ENCODE measurements at regions not wholly inside any gene's neighbourhood (a gene's known extent, or its start where the extent isn't known, plus 50 kb on each side); places are given as distances from the start of the nearest gene placed in this dataset.

- no peaks in the 10 kb centered on the region for H3K79me2 ChIP-seq (ENCODE audit: control insufficient read depth, insufficient read depth, low read length)
- DNase-seq (ENCODE audit: low read depth, low spot score) (no peak), FAIRE-seq (no peak)
- H3K9me3 ChIP-seq (ENCODE audit: control insufficient read depth, low read depth, low read length) = peaks cover 12% of the 10 kb centered on the region
- H3K4me1 ChIP-seq (ENCODE audit: control insufficient read depth, extremely low read depth, insufficient read depth, low read length) = no peaks in the 10 kb centered on the region
- dilution Hi-C loops (cut with MboI; ENCODE audit: extremely low pct_ligation_motif_present, low sequenced_read_pairs) = no loop called here
- no peaks in the 10 kb centered on the region for H3K9me1 ChIP-seq (ENCODE audit: control insufficient read depth, extremely low read depth, insufficient read depth, low read length)
- no peaks in the 10 kb centered on the region for H3K36me3 ChIP-seq (ENCODE audit: control insufficient read depth in 2 of 2, extremely low read depth in 1 of 2, insufficient read depth in 2 of 2, low read length in 2 of 2)
- no peak for TF ChIP-seq EZH2 (IDR thresholded peaks at IDR 0.05; ENCODE audit: low read length)
- TF ChIP-seq, protein P1, sequence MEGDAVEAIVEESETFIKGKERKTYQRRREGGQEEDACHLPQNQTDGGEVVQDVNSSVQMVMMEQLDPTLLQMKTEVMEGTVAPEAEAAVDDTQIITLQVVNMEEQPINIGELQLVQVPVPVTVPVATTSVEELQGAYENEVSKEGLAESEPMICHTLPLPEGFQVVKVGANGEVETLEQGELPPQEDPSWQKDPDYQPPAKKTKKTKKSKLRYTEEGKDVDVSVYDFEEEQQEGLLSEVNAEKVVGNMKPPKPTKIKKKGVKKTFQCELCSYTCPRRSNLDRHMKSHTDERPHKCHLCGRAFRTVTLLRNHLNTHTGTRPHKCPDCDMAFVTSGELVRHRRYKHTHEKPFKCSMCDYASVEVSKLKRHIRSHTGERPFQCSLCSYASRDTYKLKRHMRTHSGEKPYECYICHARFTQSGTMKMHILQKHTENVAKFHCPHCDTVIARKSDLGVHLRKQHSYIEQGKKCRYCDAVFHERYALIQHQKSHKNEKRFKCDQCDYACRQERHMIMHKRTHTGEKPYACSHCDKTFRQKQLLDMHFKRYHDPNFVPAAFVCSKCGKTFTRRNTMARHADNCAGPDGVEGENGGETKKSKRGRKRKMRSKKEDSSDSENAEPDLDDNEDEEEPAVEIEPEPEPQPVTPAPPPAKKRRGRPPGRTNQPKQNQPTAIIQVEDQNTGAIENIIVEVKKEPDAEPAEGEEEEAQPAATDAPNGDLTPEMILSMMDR (optimal IDR thresholded peaks at IDR 0.05 in 1 of 3, IDR thresholded peaks at IDR 0.05 in 1 of 3, conservative IDR thresholded peaks at IDR 0.05 in 1 of 3; ENCODE audit: extremely low read depth in 1 of 3, insufficient read depth in 2 of 3, low read length in 3 of 3) = no peak
- H4K20me1 ChIP-seq (ENCODE audit: control insufficient read depth, extremely low read depth, insufficient read depth, low read length) = no peaks in the 10 kb centered on the region
- no peak overlapping the region for H3K27ac ChIP-seq (ENCODE audit: control insufficient read depth, insufficient read depth, low read length)
- H3K4me2 ChIP-seq (ENCODE audit: control insufficient read depth, extremely low read depth, insufficient read depth, low read depth, low read length) = no peak overlapping the region
- no peak overlapping the region for H3K4me3 ChIP-seq (ENCODE audit: control insufficient read depth in 2 of 3, extremely low read depth in 1 of 3, insufficient read depth in 2 of 3, low read depth in 1 of 3, low read length in 3 of 3)
- H2AFZ ChIP-seq (ENCODE audit: control insufficient read depth, low read length) = no peak overlapping the region
- no peak overlapping the region for H3K9ac ChIP-seq (ENCODE audit: control insufficient read depth, extremely low read depth, insufficient read depth, low read length)
- H3K27me3 ChIP-seq (ENCODE audit: control insufficient read depth, extremely low read depth, insufficient read depth, low read length) = peaks cover 1% of the 10 kb centered on the region
Measured at GRCh38 chr4:8790749-8791148, 80.9 kb downstream of the HMX1 start.

DNA sequence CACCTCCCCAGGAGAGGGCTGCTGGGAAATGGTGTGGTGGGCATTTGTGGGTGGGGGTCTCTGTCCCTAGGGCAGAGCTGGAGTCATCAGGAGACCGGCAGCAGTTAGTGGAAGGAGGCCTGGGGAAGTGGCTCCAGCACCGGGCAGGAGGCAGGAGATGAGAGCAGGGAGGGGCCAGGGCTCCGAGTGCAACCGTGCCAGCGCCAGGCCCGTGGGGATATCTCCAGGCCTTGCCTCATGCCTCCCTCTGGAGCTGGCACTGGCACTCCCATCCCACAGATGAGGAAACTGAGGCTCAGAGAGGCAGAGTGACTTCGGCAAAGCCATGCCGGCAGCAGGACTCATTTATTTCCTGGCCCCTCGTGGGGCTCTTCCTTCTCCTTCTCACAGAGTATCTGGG is 83.5 kb downstream of the HMX1 start:
- FAIRE-seq (no peak), DNase-seq (ENCODE audit: low read depth, low spot score) (no peak)
- Histone ChIP-seq H3K4me3 (ENCODE audit: control insufficient read depth in 2 of 3, extremely low read depth in 1 of 3, insufficient read depth in 2 of 3, low read depth in 1 of 3, low read length in 3 of 3) (no peak overlapping the region), H3K27me3 (ENCODE audit: control insufficient read depth, extremely low read depth, insufficient read depth, low read length) (peaks cover 3% of the 10 kb centered on the region), H4K20me1 (ENCODE audit: control insufficient read depth, extremely low read depth, insufficient read depth, low read length) (no peaks in the 10 kb centered on the region), H2AFZ (ENCODE audit: control insufficient read depth, low read length) (no peak overlapping the region), H3K79me2 (ENCODE audit: control insufficient read depth, insufficient read depth, low read length) (no peaks in the 10 kb centered on the region), H3K9me1 (ENCODE audit: control insufficient read depth, extremely low read depth, insufficient read depth, low read length) (no peaks in the 10 kb centered on the region), H3K27ac (ENCODE audit: control insufficient read depth, insufficient read depth, low read length) (no peak overlapping the region), H3K9ac (ENCODE audit: control insufficient read depth, extremely low read depth, insufficient read depth, low read length) (no peak overlapping the region), H3K36me3 (ENCODE audit: control insufficient read depth in 2 of 2, extremely low read depth in 1 of 2, insufficient read depth in 2 of 2, low read length in 2 of 2) (no peaks in the 10 kb centered on the region), H3K9me3 (ENCODE audit: control insufficient read depth, low read depth, low read length) (peaks cover 12% of the 10 kb centered on the region), H3K4me2 (ENCODE audit: control insufficient read depth, extremely low read depth, insufficient read depth, low read depth, low read length) (no peak overlapping the region), H3K4me1 (ENCODE audit: control insufficient read depth, extremely low read depth, insufficient read depth, low read length) (no peaks in the 10 kb centered on the region)
- TF ChIP-seq, protein P1 (optimal IDR thresholded peaks at IDR 0.05 in 1 of 3, IDR thresholded peaks at IDR 0.05 in 1 of 3, conservative IDR thresholded peaks at IDR 0.05 in 1 of 3; ENCODE audit: extremely low read depth in 1 of 3, insufficient read depth in 2 of 3, low read length in 3 of 3) = no peak
- dilution Hi-C loops (cut with MboI; ENCODE audit: extremely low pct_ligation_motif_present, low sequenced_read_pairs) = no loop called here
